ENCODE measurements at regions not wholly inside any gene's neighbourhood (a gene's known extent, or its start where the extent isn't known, plus 50 kb on each side); places are given as distances from the start of the nearest gene placed in this dataset.

DNA sequence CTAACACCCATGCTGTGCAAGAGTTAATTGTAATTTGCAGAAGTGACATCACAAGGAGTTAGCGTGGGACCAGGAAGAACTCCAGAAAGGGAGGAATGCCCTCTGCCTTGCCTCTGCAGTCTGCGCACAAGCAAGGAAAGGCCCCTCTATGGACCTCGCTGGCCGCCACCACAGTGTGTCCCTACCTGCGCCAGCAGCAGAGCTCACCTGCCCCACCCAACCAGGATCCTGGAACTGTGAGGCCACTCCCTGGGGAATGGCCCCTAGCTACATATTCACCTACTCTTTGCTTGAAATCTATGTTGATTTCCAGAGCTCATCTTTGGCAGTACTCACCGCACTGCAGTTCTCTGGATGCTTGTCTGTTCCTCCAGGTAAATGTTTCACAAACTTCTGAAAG is 72.0 kb upstream of the MTNR1B start:
- TF ChIP-seq Cebpa-rat (IDR thresholded peaks at IDR 0.05), result no peak
- no peaks in the 10 kb centered on the region for H4K20me1 ChIP-seq
- H3K27me3 ChIP-seq, result no peaks in the 10 kb centered on the region

DNA sequence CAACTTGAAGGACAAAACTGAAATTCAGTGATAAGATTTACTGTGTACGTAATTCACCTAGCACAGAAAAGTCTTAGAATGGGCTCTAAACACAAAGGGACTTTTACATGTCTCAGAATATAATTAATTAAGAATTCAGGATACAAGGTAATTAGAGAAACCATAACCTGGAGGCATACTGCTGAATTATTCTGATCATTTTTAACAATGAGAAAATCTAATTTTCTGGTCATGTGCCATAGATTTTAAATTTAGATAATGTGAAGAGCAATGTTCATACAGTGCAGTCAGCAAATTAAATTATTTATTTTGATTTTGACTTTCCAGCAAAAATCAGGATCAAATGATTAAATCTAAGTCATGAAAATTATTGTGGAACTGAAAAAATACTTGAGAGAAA is 67.0 kb upstream of the MTNR1B start:
- no peak for TF ChIP-seq Cebpa-rat (IDR thresholded peaks at IDR 0.05)
- H3K27me3 ChIP-seq, result no peaks in the 10 kb centered on the region
- H3K4me1 ChIP-seq, result no peaks in the 10 kb centered on the region
- no peak overlapping the region for H3K9ac ChIP-seq
- no peaks in the 10 kb centered on the region for H3K36me3 ChIP-seq
- no peak overlapping the region for H3K27ac ChIP-seq
- no peak overlapping the region for H3K4me3 ChIP-seq
- H4K20me1 ChIP-seq, result no peaks in the 10 kb centered on the region
- no peaks in the 10 kb centered on the region for H3K9me3 ChIP-seq
- H3K4me2 ChIP-seq, result no peak overlapping the region

More for the DNA sequence above, 72.0 kb upstream of the MTNR1B start:
- H3K9me3 ChIP-seq, result no peaks in the 10 kb centered on the region
- H3K4me2 ChIP-seq, result no peak overlapping the region
- no peaks in the 10 kb centered on the region for H3K36me3 ChIP-seq
- no peak overlapping the region for H3K27ac ChIP-seq
- H3K9ac ChIP-seq, result no peak overlapping the region
- no peaks in the 10 kb centered on the region for H3K4me1 ChIP-seq
- H3K4me3 ChIP-seq, result no peak overlapping the region

DNA sequence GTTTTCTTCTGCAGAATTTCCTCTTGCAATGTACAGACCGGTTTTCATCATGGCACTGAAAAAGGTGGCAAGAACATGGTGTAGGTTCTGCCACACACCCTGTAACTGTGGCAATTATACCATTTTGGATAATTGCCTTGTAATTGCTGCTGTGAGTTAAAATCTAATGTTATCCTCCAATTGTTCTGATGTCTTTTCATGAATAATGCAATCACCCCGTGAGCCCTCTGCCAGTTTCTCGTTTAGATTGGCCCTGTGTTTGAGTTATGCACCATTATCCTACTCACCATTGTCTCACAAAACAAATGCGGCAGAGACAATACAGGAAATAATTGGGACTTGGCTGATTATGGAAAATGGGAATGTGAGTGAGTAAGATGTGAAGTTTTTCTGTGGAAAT is 61.8 kb upstream of the MTNR1B start:
- no peaks in the 10 kb centered on the region for H3K27me3 ChIP-seq
- no peaks in the 10 kb centered on the region for H4K20me1 ChIP-seq
- H3K9ac ChIP-seq, result no peak overlapping the region
- H3K4me1 ChIP-seq, result no peaks in the 10 kb centered on the region
- no peak overlapping the region for H3K4me2 ChIP-seq
- H3K4me3 ChIP-seq, result no peak overlapping the region
- no peak overlapping the region for H3K27ac ChIP-seq
- no peak for TF ChIP-seq Cebpa-rat (IDR thresholded peaks at IDR 0.05)
- H3K9me3 ChIP-seq, result no peaks in the 10 kb centered on the region
- H3K36me3 ChIP-seq, result no peaks in the 10 kb centered on the region

DNA sequence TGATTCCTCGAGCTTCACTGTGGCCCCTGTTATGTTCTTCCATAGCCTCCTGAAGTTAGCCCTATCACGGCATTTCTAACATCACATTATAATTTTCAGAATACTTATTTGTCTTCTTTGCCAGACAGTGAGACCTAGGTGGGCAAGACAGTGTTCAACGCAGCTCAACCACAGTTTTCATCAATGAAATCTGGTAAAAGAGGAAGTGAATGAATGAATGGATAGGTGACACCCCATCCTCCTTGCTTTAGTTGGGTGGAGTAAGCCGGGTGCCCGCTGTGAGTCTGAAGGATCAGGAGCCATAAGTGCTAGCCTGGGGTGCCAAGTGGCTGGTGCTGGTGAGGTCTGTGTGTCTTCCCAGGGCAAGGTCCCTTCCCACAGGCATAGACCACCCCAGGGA is 60.2 kb upstream of the MTNR1B start:
- Histone ChIP-seq H3K9me3 (no peaks in the 10 kb centered on the region), H3K9ac (no peak overlapping the region), H3K4me2 (no peak overlapping the region), H3K27me3 (no peaks in the 10 kb centered on the region), H3K4me1 (no peaks in the 10 kb centered on the region), H3K27ac (no peak overlapping the region), H3K36me3 (no peaks in the 10 kb centered on the region), H3K4me3 (no peak overlapping the region), H4K20me1 (no peaks in the 10 kb centered on the region)
- TF ChIP-seq Cebpa-rat (IDR thresholded peaks at IDR 0.05), result no peak

DNA sequence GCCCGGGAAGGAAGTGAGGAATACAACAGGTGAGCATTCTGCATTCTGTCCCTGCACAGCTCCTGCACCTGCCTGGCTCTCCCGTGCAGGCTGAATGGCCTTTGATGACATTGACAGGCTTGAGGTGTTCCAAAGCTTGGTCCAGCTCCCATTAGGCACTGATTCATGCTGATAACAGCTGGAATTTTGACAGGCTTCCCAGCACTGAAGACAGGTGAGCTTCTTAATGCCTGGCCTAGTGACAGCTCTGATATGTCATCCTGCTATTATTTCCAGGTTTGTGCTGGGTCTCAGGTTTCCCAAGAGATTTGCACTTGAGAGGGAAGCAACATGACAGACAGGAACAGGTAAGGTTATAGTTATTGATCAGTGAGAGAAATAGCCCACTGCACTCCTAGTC is 58.0 kb upstream of the MTNR1B start:
- no peak overlapping the region for H3K4me3 ChIP-seq
- H3K27me3 ChIP-seq, result no peaks in the 10 kb centered on the region
- TF ChIP-seq Cebpa-rat (IDR thresholded peaks at IDR 0.05), result no peak
- H3K4me2 ChIP-seq, result no peak overlapping the region
- no peaks in the 10 kb centered on the region for H3K4me1 ChIP-seq
- no peaks in the 10 kb centered on the region for H3K36me3 ChIP-seq
- peaks cover 9% of the 10 kb centered on the region for H3K9me3 ChIP-seq
- no peak overlapping the region for H3K9ac ChIP-seq
- no peaks in the 10 kb centered on the region for H4K20me1 ChIP-seq
- H3K27ac ChIP-seq, result no peak overlapping the region

DNA sequence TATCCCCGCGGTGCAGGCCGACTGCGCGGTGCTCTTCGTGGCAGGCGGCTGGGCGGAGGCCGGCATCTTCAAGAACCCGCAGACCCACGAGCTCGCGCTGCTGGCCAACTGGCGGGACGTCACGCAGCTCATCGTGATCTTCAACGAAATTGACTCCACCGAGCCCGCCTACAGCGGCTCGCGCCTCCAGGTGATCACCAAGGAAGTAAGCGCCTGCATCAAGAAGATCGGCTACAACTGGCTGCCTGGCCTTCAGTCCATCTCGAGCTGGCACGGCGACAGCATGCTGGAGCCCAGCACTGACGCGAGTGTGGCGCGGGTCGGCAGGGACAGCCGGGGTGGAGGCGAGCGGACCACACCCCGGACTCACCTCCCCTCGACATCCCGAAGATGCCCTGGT is 53.9 kb upstream of the MTNR1B start:
- Histone ChIP-seq H3K9ac (no peak overlapping the region), H3K36me3 (no peaks in the 10 kb centered on the region), H3K27me3 (no peaks in the 10 kb centered on the region), H3K4me3 (no peak overlapping the region), H4K20me1 (no peaks in the 10 kb centered on the region), H3K4me2 (no peak overlapping the region), H3K4me1 (no peaks in the 10 kb centered on the region), H3K9me3 (peaks cover 9% of the 10 kb centered on the region), H3K27ac (no peak overlapping the region)
- TF ChIP-seq Cebpa-rat (IDR thresholded peaks at IDR 0.05), result no peak

DNA sequence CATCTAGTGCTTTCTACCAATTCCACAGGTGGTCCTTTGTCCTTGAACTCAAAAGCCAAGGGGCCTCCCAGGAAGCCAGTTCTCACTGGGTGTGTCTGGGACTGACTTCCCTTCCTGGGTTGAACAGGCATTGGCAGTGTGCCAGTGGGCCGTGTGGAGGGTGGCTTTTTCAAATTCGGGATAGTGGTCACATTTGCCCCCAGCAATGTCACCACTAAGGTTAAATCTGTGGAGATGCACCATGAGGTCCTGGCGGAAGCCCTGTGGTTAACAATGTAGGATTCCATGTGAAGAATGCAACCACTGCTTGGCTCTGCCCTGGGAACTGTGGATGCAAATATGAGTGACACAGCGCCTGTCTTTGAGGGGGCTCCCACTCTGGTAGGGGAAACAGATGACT is 53.2 kb upstream of the MTNR1B start:
- no peak overlapping the region for H3K27ac ChIP-seq
- TF ChIP-seq Cebpa-rat (IDR thresholded peaks at IDR 0.05), result no peak
- H3K27me3 ChIP-seq, result no peaks in the 10 kb centered on the region

DNA sequence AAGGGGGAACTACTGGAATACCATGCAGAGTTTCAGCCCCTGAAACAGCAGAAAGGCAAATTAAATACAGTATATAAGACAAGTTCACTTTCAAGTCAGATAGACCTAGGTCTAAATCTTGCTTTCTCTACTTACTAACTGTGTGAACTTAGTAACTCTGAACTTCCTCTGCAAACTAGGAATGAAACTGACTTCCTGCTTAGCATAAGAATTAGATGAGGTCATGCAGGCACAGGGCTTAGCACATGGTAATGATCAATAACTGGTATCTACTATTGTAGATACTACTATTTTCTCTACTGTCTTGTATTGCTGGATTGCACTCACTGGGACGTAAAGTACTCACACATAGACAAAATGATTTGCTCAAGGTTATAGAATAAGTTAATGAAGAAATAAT is 51.5 kb upstream of the MTNR1B start:
- H3K4me1 ChIP-seq, result no peaks in the 10 kb centered on the region
- no peak overlapping the region for H3K9ac ChIP-seq
- H3K9me3 ChIP-seq, result peaks cover 9% of the 10 kb centered on the region
- no peak for TF ChIP-seq Cebpa-rat (IDR thresholded peaks at IDR 0.05)
- no peak overlapping the region for H3K4me2 ChIP-seq
- H4K20me1 ChIP-seq, result no peaks in the 10 kb centered on the region
- H3K27me3 ChIP-seq, result no peaks in the 10 kb centered on the region
- no peaks in the 10 kb centered on the region for H3K36me3 ChIP-seq
- H3K4me3 ChIP-seq, result no peak overlapping the region
- H3K27ac ChIP-seq, result no peak overlapping the region

More for the DNA sequence above, 53.2 kb upstream of the MTNR1B start:
- no peak overlapping the region for H3K4me3 ChIP-seq
- H3K9me3 ChIP-seq, result peaks cover 9% of the 10 kb centered on the region
- H3K36me3 ChIP-seq, result no peaks in the 10 kb centered on the region
- no peaks in the 10 kb centered on the region for H4K20me1 ChIP-seq
- H3K9ac ChIP-seq, result no peak overlapping the region
- no peak overlapping the region for H3K4me2 ChIP-seq
- H3K4me1 ChIP-seq, result no peaks in the 10 kb centered on the region

DNA sequence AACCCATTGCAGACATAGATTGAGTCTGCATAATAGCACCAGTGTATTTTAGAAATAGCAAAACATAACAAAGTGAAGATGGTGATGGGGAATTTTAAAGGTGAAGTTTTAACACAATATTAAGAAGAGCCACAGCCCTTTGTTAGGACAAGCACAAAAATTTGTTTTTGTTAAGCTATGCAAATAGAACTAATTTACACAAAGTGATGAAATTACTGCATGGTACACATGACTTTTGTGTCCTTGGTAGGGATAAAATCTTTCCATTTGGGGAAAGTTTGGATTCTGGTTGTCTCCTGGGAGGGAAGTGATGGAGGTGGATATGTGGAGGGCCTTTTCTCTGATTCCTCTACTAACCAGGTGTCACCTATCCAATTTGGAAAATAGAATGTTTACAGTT is 50.4 kb upstream of the MTNR1B start:
- Histone ChIP-seq H3K9me3 (peaks cover 17% of the 10 kb centered on the region), H3K36me3 (no peaks in the 10 kb centered on the region), H3K27ac (no peak overlapping the region), H4K20me1 (no peaks in the 10 kb centered on the region), H3K9ac (no peak overlapping the region), H3K27me3 (no peaks in the 10 kb centered on the region), H3K4me3 (no peak overlapping the region), H3K4me2 (no peak overlapping the region), H3K4me1 (peaks cover 2% of the 10 kb centered on the region; the same call in 1 of the 2 replicates)
- no peak for TF ChIP-seq Cebpa-rat (IDR thresholded peaks at IDR 0.05)

Data from BLaER1 (cell line).